Amygdala (tissue), 56 donors: ENCODE measurements at regions not wholly inside any gene's neighbourhood (a gene's known extent, or its start where the extent isn't known, plus 50 kb on each side); places are given as distances from the start of the nearest gene placed in this dataset.
A peak's percentile ranks its signal among the peaks of the same experiment; 100 is the strongest.
"Not testable (repeated sequence)": the region's sequence is repeated elsewhere in the genome, so short reads cannot be mapped to it uniquely, and the experiment has no call there.

Source experiments
- DNase-seq, 56 donors: peaks; one replicate each; lab custom pipeline; 2025; lab: John Stamatoyannopoulos, UW

DNA sequence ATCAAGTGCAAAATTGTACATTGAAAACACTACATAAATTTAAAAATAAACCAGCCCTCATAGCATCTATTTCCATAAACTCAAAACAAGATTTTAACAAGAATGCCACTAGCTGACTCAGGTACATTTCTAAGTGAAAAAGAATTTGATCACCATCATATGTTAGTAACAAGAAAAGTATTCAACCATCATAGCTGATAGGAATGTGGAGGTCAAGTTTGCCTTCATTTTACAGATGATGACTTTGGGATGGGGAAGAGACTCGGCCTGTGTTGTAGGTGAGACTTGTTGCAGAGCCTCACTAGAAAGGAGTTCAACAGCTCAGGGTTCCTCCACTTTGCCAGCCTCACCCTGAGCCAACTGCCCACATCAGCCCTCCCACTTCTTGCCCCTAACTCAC is 318.8 kb upstream of the FAM78B start:
- DNase-seq: no peak

GRCh38 chr1:166488327-166488726 is 321.5 kb upstream of the FAM78B start:
- no peak for DNase-seq

DNA sequence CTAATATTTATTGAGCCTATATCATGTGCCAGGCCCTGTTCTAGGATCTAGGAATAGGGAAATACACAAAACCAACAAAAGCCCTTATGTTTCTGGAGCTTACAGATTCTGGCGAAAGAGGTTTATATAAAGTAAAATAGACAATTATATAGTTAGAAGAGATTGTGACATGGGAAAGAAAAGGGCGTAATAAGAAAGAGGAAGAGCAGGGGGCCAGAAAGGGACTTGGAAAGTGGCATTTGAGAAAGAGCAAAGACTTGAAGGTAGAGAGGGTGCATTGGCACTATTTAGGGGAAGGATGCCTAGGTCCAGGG is 322.5 kb upstream of the FAM78B start:
- no peak for DNase-seq

- peak in 1 of 56 donors; percentile 11 for DNase-seq
Measured at GRCh38 chr1:166489670-166490436, 323.1 kb upstream of the FAM78B start.

- no peak for DNase-seq
Measured at GRCh38 chr1:166490437-166490991, 323.7 kb upstream of the FAM78B start.

DNA sequence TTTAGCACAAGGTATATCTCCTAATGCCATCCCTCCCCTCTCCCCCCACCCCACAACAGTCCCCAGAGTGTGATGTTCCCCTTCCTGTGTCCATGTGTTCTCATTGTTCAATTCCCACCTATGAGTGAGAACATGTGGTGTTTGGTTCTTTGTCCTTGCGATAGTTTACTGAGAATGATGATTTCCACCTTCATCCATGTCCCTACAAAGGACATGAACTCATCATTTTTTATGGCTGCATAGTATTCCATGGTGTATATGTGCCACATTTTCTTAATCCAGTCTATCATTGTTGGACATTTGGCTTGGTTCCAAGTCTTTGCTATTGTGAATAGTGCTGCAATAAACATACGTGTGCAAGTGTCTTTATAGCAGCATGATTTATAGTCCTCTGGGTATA is 327.0 kb upstream of the FAM78B start:
- not testable (repeated sequence) for DNase-seq

- DNase-seq: no peak
Measured at GRCh38 chr1:166507347-166507746, 331.9 kb upstream of the POGK start.

- no peak for DNase-seq
Measured at GRCh38 chr1:166511761-166512160, 327.5 kb upstream of the POGK start.

DNA sequence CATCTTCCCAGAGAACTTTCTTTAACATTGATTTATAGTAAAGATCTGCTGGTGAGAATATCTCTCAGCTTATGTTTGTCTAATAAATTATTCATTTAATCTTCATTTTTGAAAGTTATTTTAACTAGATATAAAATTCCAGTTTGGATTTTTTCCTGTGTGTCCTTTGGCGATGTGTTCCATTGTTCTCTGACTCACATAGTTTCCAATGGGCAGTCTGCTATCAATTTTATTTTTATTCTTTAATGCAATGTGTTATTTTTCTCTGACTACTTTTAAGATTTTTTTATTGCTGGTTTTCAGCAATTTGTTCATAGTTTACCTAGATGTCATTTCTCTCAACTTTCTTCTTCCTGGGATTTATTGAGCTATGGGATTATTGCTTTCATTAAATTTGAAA is 325.2 kb upstream of the POGK start:
- DNase-seq: no peak

- DNase-seq: no peak
Measured at GRCh38 chr1:166527752-166528151, 311.5 kb upstream of the POGK start.

DNA sequence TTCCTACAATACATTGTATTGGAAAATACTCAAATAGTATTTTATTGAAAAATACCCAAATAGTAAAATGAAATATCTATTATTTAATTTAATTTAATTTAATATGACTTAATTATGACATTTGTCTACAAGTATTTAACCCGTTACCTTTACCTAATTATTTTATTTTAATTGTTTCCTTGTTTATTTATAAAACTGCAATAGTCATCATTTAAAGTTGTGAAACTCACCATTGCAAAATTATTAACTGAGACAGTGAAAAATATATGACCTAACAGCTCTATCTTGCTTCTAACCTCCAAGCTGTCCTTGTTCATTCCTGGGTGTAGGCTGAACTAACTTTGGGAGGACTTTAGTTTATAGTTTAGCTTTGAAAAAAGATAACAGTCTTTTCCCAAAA is 300.6 kb upstream of the POGK start:
- DNase-seq: no peak

- DNase-seq: no peak
Measured at GRCh38 chr1:166544036-166544435, 295.2 kb upstream of the POGK start.

GRCh38 chr1:166544561-166544960 is 294.7 kb upstream of the POGK start:
- no peak for DNase-seq

DNA sequence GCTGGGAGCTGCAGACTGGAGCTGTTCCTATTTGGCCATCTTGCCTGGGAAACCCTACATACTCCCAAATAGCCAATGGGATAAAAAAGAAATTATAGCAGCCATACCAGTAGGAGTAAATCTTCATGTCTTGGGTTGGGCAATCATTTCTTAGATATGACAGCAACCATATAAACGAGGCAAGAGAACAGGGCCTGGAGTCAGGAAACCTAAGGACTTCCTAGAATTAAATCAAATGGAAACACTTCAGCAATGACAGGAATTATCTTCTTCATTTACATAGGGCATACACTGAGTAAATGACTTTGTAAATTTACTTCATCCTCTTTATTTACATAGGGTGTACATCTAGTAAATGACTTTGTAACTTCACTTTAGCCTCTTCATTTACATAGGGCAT is 286.6 kb upstream of the POGK start:
- no peak for DNase-seq

DNA sequence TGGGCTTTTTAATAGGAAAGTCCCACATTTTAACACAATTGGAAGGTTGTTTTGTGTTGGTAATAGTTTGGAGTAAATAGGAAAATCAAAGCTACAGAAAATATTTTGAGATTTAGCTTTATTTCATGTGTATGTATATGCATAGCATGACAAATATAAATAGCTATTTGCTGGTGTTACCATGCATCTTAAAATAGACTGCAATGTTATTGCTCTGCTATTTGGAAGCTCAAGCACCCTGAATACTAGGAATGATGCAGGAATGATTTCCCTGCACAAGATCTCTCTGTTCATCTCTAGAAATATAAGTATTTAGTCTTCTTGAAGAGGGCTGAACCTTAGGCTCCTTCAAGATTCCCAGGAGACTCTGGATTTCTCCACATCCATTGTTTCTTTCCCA is 268.3 kb upstream of the POGK start:
- no peak for DNase-seq

- no peak for DNase-seq
Measured at GRCh38 chr1:166573199-166573598, 266.1 kb upstream of the POGK start.

GRCh38 chr1:166579557-166580501 is 259.4 kb upstream of the POGK start:
- no peak for DNase-seq

- no peak for DNase-seq
Measured at GRCh38 chr1:166588741-166589140, 250.5 kb upstream of the POGK start.

GRCh38 chr1:166590161-166590560 is 249.1 kb upstream of the POGK start:
- DNase-seq: no peak

GRCh38 chr1:166594646-166595045 is 244.6 kb upstream of the POGK start:
- DNase-seq: no peak

DNA sequence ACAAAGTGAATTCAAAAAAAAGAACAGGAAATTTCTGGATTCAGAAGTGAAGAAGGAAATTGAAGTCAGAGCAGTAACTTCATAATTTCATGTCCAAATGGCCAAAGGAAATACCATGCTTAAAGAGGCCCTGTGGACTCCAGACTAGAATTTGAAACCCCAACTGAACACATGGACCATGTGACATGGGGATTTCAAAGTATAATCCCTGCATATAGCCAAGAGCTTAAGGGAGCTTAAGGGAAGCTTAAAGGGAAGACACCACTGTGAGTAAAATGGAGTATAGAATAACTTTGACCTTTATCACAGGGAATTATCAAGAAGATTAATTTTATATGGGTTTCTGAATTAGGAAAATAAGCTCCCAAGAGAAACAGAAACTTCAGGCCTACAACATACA is 241.8 kb upstream of the POGK start:
- DNase-seq: no peak

DNA sequence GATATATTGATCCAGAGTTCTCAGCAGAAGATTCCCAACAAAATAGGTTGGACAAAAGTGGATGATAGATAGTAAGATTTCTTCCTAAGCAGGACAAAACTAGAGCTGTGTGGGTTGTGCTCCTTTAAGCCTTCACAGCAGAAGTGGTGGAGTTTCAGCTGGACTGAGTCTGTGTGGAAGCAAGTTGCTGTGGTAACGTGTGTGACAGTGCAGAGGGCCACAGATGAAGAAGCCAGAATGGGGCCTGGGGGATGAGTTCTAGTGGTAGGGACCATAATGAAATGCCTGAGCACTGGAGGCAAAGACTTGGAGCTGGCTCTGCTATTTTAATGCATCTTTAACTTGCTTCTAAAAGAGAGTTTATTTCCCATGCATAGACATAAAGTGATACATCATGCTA is 238.7 kb upstream of the POGK start:
- DNase-seq: no peak
